DOHH2 (cell line): ENCODE measurements at regions not wholly inside any gene's neighbourhood (a gene's known extent, or its start where the extent isn't known, plus 50 kb on each side); places are given as distances from the start of the nearest gene placed in this dataset.

ENCODE experiments used
- CTCF ChIP-seq: fragments of 200-600 bp; sonication (generic); IDR thresholded peaks from one replicate; pipeline ENCODE4 v1.5.1; 2014; ENCODE audit warnings: antibody characterized with exemption, mild to moderate bottlenecking, low read depth, low read length; ENCODE audit not compliant: poor library complexity, severe bottlenecking
- EZH2phosphoT487 ChIP-seq: fragments of 200-600 bp; sonication (generic); IDR thresholded peaks from 2 replicates; pipeline ENCODE4 v1.6.1; 2017; ENCODE audit warnings: borderline replicate concordance, mild to moderate bottlenecking, antibody characterized with exemption, low read length, moderate library complexity, mixed read lengths

DNA sequence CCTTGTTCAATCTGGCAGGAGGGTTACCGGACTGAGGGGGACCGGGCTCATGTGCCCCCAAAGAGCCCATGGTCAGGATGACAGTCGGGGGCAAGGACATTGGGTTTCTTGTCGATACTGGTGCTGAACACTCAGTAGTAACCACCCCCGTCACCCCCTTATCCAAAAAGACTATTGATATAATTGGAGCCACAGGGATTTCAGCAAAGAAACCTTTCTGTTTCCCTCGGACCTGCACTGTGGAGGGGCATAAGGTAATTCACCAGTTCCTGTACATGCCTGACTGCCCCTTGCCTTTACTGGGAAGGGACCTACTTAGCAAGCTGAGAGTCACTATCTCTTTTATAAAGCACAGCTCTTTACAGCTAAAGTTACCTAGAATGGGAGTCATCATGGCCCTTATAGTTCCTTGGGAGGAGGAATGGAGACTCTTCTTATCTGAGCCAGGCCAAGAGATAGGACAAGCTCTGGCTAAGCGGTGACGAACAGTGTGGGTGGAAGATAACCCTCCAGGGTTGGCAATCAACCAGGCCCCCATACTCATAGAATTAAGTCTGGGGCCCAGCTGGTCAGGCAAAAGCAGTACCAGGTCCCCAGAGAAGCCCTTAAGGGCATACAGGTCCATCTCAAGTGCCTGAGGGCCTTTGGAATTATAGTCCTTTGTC, 603.7 kb downstream of the UQCRFS1 start:
- TF ChIP-seq CTCF (no peak), EZH2phosphoT487 (no peak)
